ENCODE measurements at regions not wholly inside any gene's neighbourhood (a gene's known extent, or its start where the extent isn't known, plus 50 kb on each side); places are given as distances from the start of the nearest gene placed in this dataset.

GRCh38 chr1:224523676-224524075 lies 89.1 kb upstream of the WDR26 start:
- in situ Hi-C loops (cut with HindIII; ENCODE audit: low pct_unique_long_range_greater_than_20kb, low sequenced_read_pairs) = no loop called here
- no peak for DNase-seq (ENCODE audit: low read depth, low spot score)

DNA sequence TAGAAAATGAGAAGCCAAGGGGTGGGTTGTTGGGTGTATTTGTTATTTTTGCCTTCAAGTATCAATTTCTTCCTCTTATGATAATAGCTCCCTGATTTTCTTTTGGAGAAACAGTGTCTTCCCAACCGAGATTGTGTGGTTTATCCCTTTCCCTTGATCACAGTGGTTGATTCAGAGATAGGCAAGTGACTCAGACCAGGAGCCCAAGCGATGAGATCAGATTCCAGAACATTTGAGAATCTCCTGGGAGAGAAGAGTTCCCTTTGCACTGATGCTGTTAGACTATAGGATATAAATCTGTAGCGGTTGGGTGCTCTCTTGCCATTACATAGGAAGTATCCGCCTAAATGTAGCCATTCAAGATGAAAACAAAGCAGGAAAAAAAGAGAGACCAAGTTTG lies 90.1 kb upstream of the WDR26 start:
- no peak for DNase-seq (ENCODE audit: low read depth, low spot score)
- in situ Hi-C loops (cut with HindIII; ENCODE audit: low pct_unique_long_range_greater_than_20kb, low sequenced_read_pairs) = no loop called here

DNA sequence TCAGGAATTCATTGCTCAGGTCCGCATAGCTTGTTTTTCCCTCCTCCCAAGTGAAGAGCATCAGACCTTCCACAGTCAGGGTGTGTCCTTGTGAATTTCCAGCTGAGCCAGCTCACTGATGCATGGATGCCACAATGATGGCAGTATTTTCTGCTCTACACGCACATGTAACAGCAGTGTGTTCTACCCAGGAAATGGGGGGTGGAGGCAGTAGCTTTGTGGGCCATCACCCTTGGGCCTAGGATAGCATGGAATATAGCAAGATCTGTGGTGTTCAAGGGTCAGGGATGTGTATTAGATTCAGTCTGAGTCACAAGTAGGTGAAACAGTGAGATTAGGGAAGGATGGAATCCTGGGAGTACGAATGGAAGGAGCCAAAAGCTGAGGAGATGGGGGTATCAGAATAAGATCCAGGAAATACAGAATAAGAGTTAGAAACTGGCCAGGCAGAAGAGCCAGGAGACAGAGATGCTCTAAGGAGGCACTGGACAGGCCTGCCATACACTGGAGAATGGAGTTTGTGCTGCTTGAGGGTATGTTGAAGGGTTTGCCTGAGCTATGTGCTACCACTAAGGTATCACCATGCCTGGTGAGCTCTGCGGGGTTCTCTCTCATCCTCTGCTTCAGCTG lies 90.6 kb upstream of the CNIH3 start:
- DNase-seq (ENCODE audit: low read depth, low spot score) = no peak
- in situ Hi-C loops (cut with HindIII; ENCODE audit: low pct_unique_long_range_greater_than_20kb, low sequenced_read_pairs) = no loop called here

GRCh38 chr1:224526771-224527170 lies 89.3 kb upstream of the CNIH3 start:
- in situ Hi-C loops (cut with HindIII; ENCODE audit: low pct_unique_long_range_greater_than_20kb, low sequenced_read_pairs) = no loop called here
- DNase-seq (ENCODE audit: low read depth, low spot score) = no peak

- peak; percentile 41 for DNase-seq (ENCODE audit: low read depth, low spot score)
- in situ Hi-C loops (cut with HindIII; ENCODE audit: low pct_unique_long_range_greater_than_20kb, low sequenced_read_pairs) = no loop called here
Measured at GRCh38 chr1:224528900-224529299, 87.2 kb upstream of the CNIH3 start.

GRCh38 chr1:224529844-224530243 lies 86.3 kb upstream of the CNIH3 start:
- DNase-seq (ENCODE audit: low read depth, low spot score) = no peak
- in situ Hi-C loops (cut with HindIII; ENCODE audit: low pct_unique_long_range_greater_than_20kb, low sequenced_read_pairs) = no loop called here

GRCh38 chr1:224533517-224533916 lies 82.6 kb upstream of the CNIH3 start:
- in situ Hi-C loops (cut with HindIII; ENCODE audit: low pct_unique_long_range_greater_than_20kb, low sequenced_read_pairs) = no loop called here
- no peak for DNase-seq (ENCODE audit: low read depth, low spot score)

DNA sequence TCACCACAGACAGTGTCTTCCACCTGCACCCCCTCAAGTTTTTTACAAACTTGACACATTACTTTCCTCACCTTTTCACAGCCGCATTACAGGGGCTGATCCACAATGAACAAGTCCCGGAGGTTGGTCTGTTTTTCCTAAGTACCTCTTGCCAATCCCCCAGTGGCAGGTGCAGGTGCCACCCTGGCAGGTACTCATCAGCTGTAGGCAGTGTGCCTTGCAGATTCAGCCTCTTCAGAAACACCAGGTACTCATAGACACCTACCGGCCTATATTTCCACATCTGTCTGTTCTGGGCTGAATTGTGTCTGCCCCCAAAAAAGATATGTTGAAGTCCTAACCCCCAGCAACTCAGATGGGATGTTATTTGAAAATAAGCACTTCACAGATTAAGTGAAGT lies 81.4 kb upstream of the CNIH3 start:
- DNase-seq (ENCODE audit: low read depth, low spot score) = no peak
- in situ Hi-C loops (cut with HindIII; ENCODE audit: low pct_unique_long_range_greater_than_20kb, low sequenced_read_pairs) = no loop called here

- in situ Hi-C loops (cut with HindIII; ENCODE audit: low pct_unique_long_range_greater_than_20kb, low sequenced_read_pairs) = no loop called here
Measured at GRCh38 chr1:224535641-224536040, 80.5 kb upstream of the CNIH3 start.

GRCh38 chr1:224539971-224540370 lies 76.1 kb upstream of the CNIH3 start:
- DNase-seq (ENCODE audit: low read depth, low spot score) = no peak
- in situ Hi-C loops (cut with HindIII; ENCODE audit: low pct_unique_long_range_greater_than_20kb, low sequenced_read_pairs) = no loop called here

More at GRCh38 chr1:224535641-224536040, 80.5 kb upstream of the CNIH3 start:
- DNase-seq (ENCODE audit: low read depth, low spot score) = no peak

DNA sequence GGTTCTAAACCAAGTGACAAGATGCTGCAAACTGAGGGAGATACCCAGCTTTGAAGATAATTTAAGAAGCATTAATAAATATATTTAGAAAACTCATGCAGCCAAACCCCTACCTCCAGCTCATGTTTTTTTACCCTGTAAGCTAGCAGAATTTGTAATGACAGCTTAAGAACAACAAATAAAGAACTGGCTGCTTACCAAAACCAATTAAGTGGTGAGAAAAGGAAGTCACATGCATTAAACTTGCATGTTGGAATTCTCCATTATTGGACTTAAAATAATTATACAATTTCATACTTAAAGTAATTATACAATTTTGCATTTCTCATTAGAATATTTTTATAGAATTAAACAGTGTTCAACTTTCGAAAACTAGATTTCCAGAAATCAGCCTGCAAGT lies 75.6 kb upstream of the CNIH3 start:
- in situ Hi-C loops (cut with HindIII; ENCODE audit: low pct_unique_long_range_greater_than_20kb, low sequenced_read_pairs) = no loop called here
- DNase-seq (ENCODE audit: low read depth, low spot score) = no peak

DNA sequence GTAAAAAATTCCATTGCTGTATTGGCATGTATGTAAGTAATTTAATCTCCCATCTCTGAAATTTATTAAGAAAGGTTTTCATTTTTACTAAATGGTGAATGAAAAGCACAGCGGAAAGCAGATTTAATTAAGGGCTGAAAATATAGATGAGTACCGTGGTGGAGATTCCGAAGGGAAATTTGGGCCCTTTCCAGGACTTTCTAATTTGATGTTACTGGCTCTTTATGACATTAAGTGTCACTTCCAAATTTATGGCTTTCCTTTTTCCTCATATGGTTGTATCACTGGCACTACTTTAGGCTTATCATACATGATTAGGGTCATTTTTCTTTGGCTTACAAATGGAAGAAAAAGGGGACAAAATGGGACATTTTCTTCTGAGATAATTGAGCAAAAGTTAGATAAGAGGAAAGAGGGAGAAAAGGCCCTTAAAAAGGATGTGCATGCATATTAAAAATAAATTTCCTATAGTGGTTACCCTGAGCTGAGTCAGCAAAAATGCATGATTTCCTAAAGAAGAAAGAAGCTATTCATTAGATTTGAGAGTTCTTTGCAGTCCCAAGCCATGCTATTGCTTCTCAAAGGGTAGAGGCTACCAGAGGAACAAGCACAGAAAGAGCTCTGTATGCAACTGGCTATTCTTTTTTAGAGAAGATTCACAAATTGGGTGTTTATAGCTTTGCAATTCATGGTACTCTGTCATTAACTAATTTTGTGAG lies 74.9 kb upstream of the CNIH3 start:
- DNase-seq (ENCODE audit: low read depth, low spot score) = peak; percentile 82

GRCh38 chr1:224541901-224542630 lies 74.1 kb upstream of the CNIH3 start:
- peak; percentile 46 for DNase-seq (ENCODE audit: low read depth, low spot score)
- in situ Hi-C loops (cut with HindIII; ENCODE audit: low pct_unique_long_range_greater_than_20kb, low sequenced_read_pairs) = no loop called here

More for the DNA sequence above, 74.9 kb upstream of the CNIH3 start:
- in situ Hi-C loops (cut with HindIII; ENCODE audit: low pct_unique_long_range_greater_than_20kb, low sequenced_read_pairs) = no loop called here

- in situ Hi-C loops (cut with HindIII; ENCODE audit: low pct_unique_long_range_greater_than_20kb, low sequenced_read_pairs) = no loop called here
- peak; percentile 82 for DNase-seq (ENCODE audit: low read depth, low spot score)
Measured at GRCh38 chr1:224542783-224543440, 73.2 kb upstream of the CNIH3 start.

GRCh38 chr1:224543453-224543852 lies 72.7 kb upstream of the CNIH3 start:
- in situ Hi-C loops (cut with HindIII; ENCODE audit: low pct_unique_long_range_greater_than_20kb, low sequenced_read_pairs) = no loop called here
- no peak for DNase-seq (ENCODE audit: low read depth, low spot score)

GRCh38 chr1:224544346-224545110 lies 71.6 kb upstream of the CNIH3 start:
- in situ Hi-C loops (cut with HindIII; ENCODE audit: low pct_unique_long_range_greater_than_20kb, low sequenced_read_pairs) = no loop called here
- DNase-seq (ENCODE audit: low read depth, low spot score) = no peak

- in situ Hi-C loops (cut with HindIII; ENCODE audit: low pct_unique_long_range_greater_than_20kb, low sequenced_read_pairs) = no loop called here
- DNase-seq (ENCODE audit: low read depth, low spot score) = no peak
Measured at GRCh38 chr1:224545571-224545970, 70.5 kb upstream of the CNIH3 start.

- in situ Hi-C loops (cut with HindIII; ENCODE audit: low pct_unique_long_range_greater_than_20kb, low sequenced_read_pairs) = no loop called here
Measured at GRCh38 chr1:224548676-224549075, 67.4 kb upstream of the CNIH3 start.

More at GRCh38 chr1:224548676-224549075, 67.4 kb upstream of the CNIH3 start:
- no peak for DNase-seq (ENCODE audit: low read depth, low spot score)
